Activated B cell treated with CpG ODN at 0.5 μM for 24 hours (primary cell): ENCODE measurements at regions not wholly inside any gene's neighbourhood (a gene's known extent, or its start where the extent isn't known, plus 50 kb on each side); places are given as distances from the start of the nearest gene placed in this dataset.

ENCODE experiments used
- ATAC-seq: fragments of 200-7000 bp; cut with Tn5 transposase; one replicate; pipeline ENCODE4 v1.10.0; 2021; ENCODE audit warnings: low read depth, mild to moderate bottlenecking, moderate library complexity
- CTCF ChIA-PET: fragments of 350-600 bp; sonication (Branson Sonifier 250); formaldehyde crosslinking; loops from one replicate; lab custom pipeline; 2021; ENCODE audit warnings: antibody characterized with exemption; lab: Charles Lee
- POLR2A ChIA-PET: fragments of 350-600 bp; sonication (Branson Sonifier 250); formaldehyde crosslinking; loops from one replicate; lab custom pipeline; 2021; ENCODE audit warnings: antibody characterized with exemption; lab: Charles Lee
- DNase-seq: peaks from one replicate; pipeline ENCODE4 v3.0.0; 2022
- H3K27ac Mint-ChIP-seq: one replicate; pipeline ENCODE4 v1.8.0; 2020; ENCODE audit warnings: mixed read lengths
- H3K27me3 Mint-ChIP-seq: one replicate; pipeline ENCODE4 v1.8.0; 2021; ENCODE audit warnings: mixed read lengths
- H3K36me3 Mint-ChIP-seq: one replicate; pipeline ENCODE4 v1.8.0; 2021; ENCODE audit warnings: low read depth, mixed read lengths
- H3K4me1 Mint-ChIP-seq: one replicate; pipeline ENCODE4 v1.8.0; 2021; ENCODE audit warnings: mixed read lengths
- H3K4me3 Mint-ChIP-seq: one replicate; pipeline ENCODE4 v1.8.0; 2020; ENCODE audit warnings: mild to moderate bottlenecking, mixed read lengths
- H3K9me3 Mint-ChIP-seq: one replicate; pipeline ENCODE4 v1.8.0; 2020; ENCODE audit warnings: mixed read lengths
- CTCF ChIP-seq: fragments of 200-600 bp; IDR thresholded peaks from one replicate; pipeline ENCODE4 v1.8.0; 2022; ENCODE audit warnings: antibody characterized with exemption, mild to moderate bottlenecking
- intact Hi-C: fragments of 100-400 bp; cut with micrococcal nuclease; formaldehyde crosslinking; loops from one replicate; pipeline ENCODE4 v1.15.1; 2024

GRCh38 chr9:126221480-126221879 is 105.1 kb upstream of the MVB12B start:
- POLR2A ChIA-PET = no interaction called here
- Mint-ChIP-seq H3K27me3 (peaks cover 68% of the 10 kb centered on the region), H3K9me3 (peaks cover 3% of the 10 kb centered on the region), H3K36me3 (peaks cover 2% of the 10 kb centered on the region), H3K4me1 (no peaks in the 10 kb centered on the region), H3K4me3 (no peak overlapping the region), H3K27ac (no peak overlapping the region)
- CTCF ChIA-PET = no interaction called here
- DNase-seq (no peak), ATAC-seq (no peak)
- intact Hi-C loops = no loop called here
- no peak for TF ChIP-seq CTCF

GRCh38 chr9:126222363-126222834 is 104.2 kb upstream of the MVB12B start:
- no peak for ATAC-seq
- H3K4me3 Mint-ChIP-seq = no peak overlapping the region

GRCh38 chr9:126222835-126223431 is 103.7 kb upstream of the MVB12B start:
- TF ChIP-seq CTCF = no peak
- intact Hi-C loops = no loop called here
- no peak overlapping the region for H3K4me3 Mint-ChIP-seq
- H3K36me3 Mint-ChIP-seq = peaks cover 2% of the 10 kb centered on the region
- DNase-seq (no peak), ATAC-seq (no peak)
- H3K4me1 Mint-ChIP-seq = no peaks in the 10 kb centered on the region
- ChIA-PET CTCF (interaction anchor here (1.4 kb wide), 1 partner anchor 664 kb away, joined by 4 read pairs; no protein-coding TSS in a partner anchor), POLR2A (no interaction called here)
- H3K27ac Mint-ChIP-seq = no peak overlapping the region
- peaks cover 71% of the 10 kb centered on the region for H3K27me3 Mint-ChIP-seq
- H3K9me3 Mint-ChIP-seq = peaks cover 3% of the 10 kb centered on the region

More at GRCh38 chr9:126222363-126222834, 104.2 kb upstream of the MVB12B start:
- H3K27me3 Mint-ChIP-seq = peaks cover 73% of the 10 kb centered on the region
- TF ChIP-seq CTCF = no peak
- ChIA-PET CTCF (interaction anchor here (1.4 kb wide), 1 partner anchor 664 kb away, joined by 4 read pairs; no protein-coding TSS in a partner anchor), POLR2A (no interaction called here)
- no peaks in the 10 kb centered on the region for H3K4me1 Mint-ChIP-seq
- no peak overlapping the region for H3K27ac Mint-ChIP-seq
- peaks cover 2% of the 10 kb centered on the region for H3K36me3 Mint-ChIP-seq
- peaks cover 3% of the 10 kb centered on the region for H3K9me3 Mint-ChIP-seq
- DNase-seq = no peak
- intact Hi-C loops = no loop called here

GRCh38 chr9:126223798-126224531 is 102.7 kb upstream of the MVB12B start:
- TF ChIP-seq CTCF = no peak
- no peak for DNase-seq
- peaks cover 67% of the 10 kb centered on the region for H3K27me3 Mint-ChIP-seq
- peaks cover 1% of the 10 kb centered on the region for H3K4me1 Mint-ChIP-seq
- H3K27ac Mint-ChIP-seq = no peak overlapping the region
- intact Hi-C loops = no loop called here
- peaks cover 2% of the 10 kb centered on the region for H3K36me3 Mint-ChIP-seq
- no peak for ATAC-seq
- CTCF ChIA-PET = interaction anchor here (1.6 kb wide), 1 partner anchor 816 kb away, joined by 11 read pairs; no protein-coding TSS in a partner anchor
- peaks cover 3% of the 10 kb centered on the region for H3K9me3 Mint-ChIP-seq
- no peak overlapping the region for H3K4me3 Mint-ChIP-seq
- POLR2A ChIA-PET = no interaction called here
